Endothelial cell of umbilical vein (primary cell): ENCODE measurements at regions not wholly inside any gene's neighbourhood (a gene's known extent, or its start where the extent isn't known, plus 50 kb on each side); places are given as distances from the start of the nearest gene placed in this dataset.

ENCODE experiments used
- BruUV-seq: library from RNA; stranded (reverse); fragments of 400-500 nt; replicated peaks from 2 replicates; lab custom pipeline; 2021; lab: Mats Ljungman, UMichigan
- CTCF ChIA-PET: fragments of 300-600, 350-600 bp; sonication (Branson Sonifier 250); formaldehyde crosslinking; loops from one replicate; lab custom pipeline; 2021; ENCODE audit warnings: antibody characterized with exemption, inconsistent platforms; lab: Charles Lee
- POLR2A ChIA-PET: fragments of 300-600, 350-600 bp; sonication (Branson Sonifier 250); formaldehyde crosslinking; loops from one replicate; lab custom pipeline; 2021; ENCODE audit warnings: antibody characterized with exemption, inconsistent platforms; lab: Charles Lee
- DNase-seq: peaks from one replicate; pipeline ENCODE4 v3.0.0-alpha.2; 2011; ENCODE audit warnings: low read depth, low spot score
- FAIRE-seq: peaks from 2 replicates; lab custom pipeline; 2011; peaks lifted over from hg19 to GRCh38; lab: Jason Lieb, UNC
- H2AFZ ChIP-seq: 2 replicates; pipeline ENCODE4 v1.6.0; 2012; ENCODE audit warnings: low read depth, low read length, control low read depth, inconsistent platforms
- H3K27ac ChIP-seq: 2 replicates; pipeline ENCODE4 v1.5.1; 2011; ENCODE audit warnings: low read depth, mild to moderate bottlenecking, control low read depth, low read length, moderate library complexity; ENCODE audit not compliant: insufficient read depth
- H3K27me3 ChIP-seq, 2 experiments: 2 replicates each; pipeline versions ENCODE4 v1.6.0 to v1.6.1; 2011; ENCODE audit warnings: low read length in 2 of 2, mixed read lengths in 1 of 2; ENCODE audit not compliant: control insufficient read depth in 2 of 2, insufficient read depth in 2 of 2
- H3K36me3 ChIP-seq, 2 experiments: 2 replicates in 1 of 2; 3 replicates in 1 of 2; pipeline ENCODE4 v1.5.1; 2011; ENCODE audit warnings: low read length in 2 of 2, mild to moderate bottlenecking in 1 of 2, moderate library complexity in 1 of 2; ENCODE audit not compliant: control insufficient read depth in 2 of 2, insufficient read depth in 2 of 2; ENCODE audit errors: extremely low read depth in 1 of 2
- H3K4me1 ChIP-seq: 3 replicates; pipeline ENCODE4 v1.5.1; 2011; ENCODE audit warnings: mild to moderate bottlenecking, low read length; ENCODE audit not compliant: control insufficient read depth, insufficient read depth; ENCODE audit errors: extremely low read depth
- H3K4me2 ChIP-seq: 2 replicates; pipeline ENCODE4 v1.6.1; 2011; ENCODE audit warnings: low read length, control low read depth, mixed read lengths; ENCODE audit not compliant: insufficient read depth
- H3K4me3 ChIP-seq, 3 experiments: fragments of 200-600 bp in 1 of 3; sonication (generic), shearing (Covaris generic) in 1 of 3; replicated peaks in 1 of 3; 2 replicates each; pipeline ENCODE4 v1.5.1; 2011 to 2016; ENCODE audit warnings: control low read depth in 3 of 3, low read length in 3 of 3, mild to moderate bottlenecking in 2 of 3, inconsistent platforms in 1 of 3, low read depth in 1 of 3, moderate library complexity in 1 of 3; ENCODE audit not compliant: insufficient read depth in 1 of 3
- H3K79me2 ChIP-seq: 2 replicates; pipeline ENCODE4 v1.6.0; 2012; ENCODE audit warnings: low read length, inconsistent platforms; ENCODE audit not compliant: control insufficient read depth, insufficient read depth
- H3K9ac ChIP-seq: replicated peaks from 2 replicates; pipeline ENCODE3; 2011; ENCODE audit warnings: low read length, control low read depth; ENCODE audit not compliant: insufficient read depth; ENCODE audit errors: extremely low read depth
- H3K9me1 ChIP-seq: replicated peaks from 3 replicates; pipeline ENCODE4 v1.6.0; 2011; ENCODE audit warnings: mild to moderate bottlenecking, low read length; ENCODE audit not compliant: control insufficient read depth, insufficient read depth; ENCODE audit errors: extremely low read depth
- H3K9me3 ChIP-seq: replicated peaks from 2 replicates; pipeline ENCODE4 v1.5.1; 2012; ENCODE audit warnings: low read length, inconsistent platforms; ENCODE audit not compliant: control insufficient read depth, insufficient read depth
- H4K20me1 ChIP-seq: replicated peaks from 2 replicates; pipeline ENCODE3; 2011; ENCODE audit warnings: mild to moderate bottlenecking, low read length; ENCODE audit not compliant: control insufficient read depth, insufficient read depth; ENCODE audit errors: extremely low read depth
- CTCF ChIP-seq, 2 donors: IDR thresholded peaks; 1 replicate in 1 of 2; 2 replicates in 1 of 2; pipeline ENCODE4 v1.5.1; 2011; ENCODE audit warnings: low read length in 2 of 2, mild to moderate bottlenecking in 2 of 2, moderate library complexity in 2 of 2, control low read depth in 1 of 2, inconsistent platforms in 1 of 2, low read depth in 1 of 2; ENCODE audit not compliant: insufficient read depth in 1 of 2; ENCODE audit errors: extremely low read depth in 1 of 2
- EZH2 ChIP-seq: IDR thresholded peaks from 2 replicates; pipeline ENCODE4 v1.6.1; 2012; ENCODE audit warnings: borderline replicate concordance, low read depth, mild to moderate bottlenecking, moderate library complexity, low read length, inconsistent platforms; ENCODE audit not compliant: severe bottlenecking
- FOS ChIP-seq: IDR thresholded peaks from 2 replicates; pipeline ENCODE4 v1.6.1; 2011; ENCODE audit warnings: mild to moderate bottlenecking, low read length, moderate library complexity, borderline replicate concordance; ENCODE audit not compliant: insufficient read depth
- GATA2 ChIP-seq: IDR thresholded peaks from 2 replicates; pipeline ENCODE4 v1.7.0; 2011; ENCODE audit warnings: low read depth, mild to moderate bottlenecking, moderate library complexity, mixed read lengths, low read length; ENCODE audit not compliant: insufficient read length, insufficient read depth
- JUN ChIP-seq: IDR thresholded peaks from 2 replicates; pipeline ENCODE4 v1.6.1; 2011; ENCODE audit warnings: borderline replicate concordance, low read depth; ENCODE audit not compliant: insufficient read length, insufficient read depth
- MYC ChIP-seq: IDR thresholded peaks from one replicate; pipeline ENCODE4 v1.6.1; 2011; ENCODE audit warnings: mild to moderate bottlenecking, low read depth, low read length
- POLR2A ChIP-seq: IDR thresholded peaks from 2 replicates; pipeline ENCODE4 v1.6.1; 2012; ENCODE audit warnings: low read depth, mild to moderate bottlenecking, control low read depth, low read length
- POLR2AphosphoS5 ChIP-seq: IDR thresholded peaks from 2 replicates; pipeline ENCODE4 v1.6.1; 2012; ENCODE audit warnings: low read depth, mild to moderate bottlenecking, control low read depth, low read length, moderate library complexity; ENCODE audit not compliant: insufficient read depth
- dilution Hi-C: fragments of 300-500 bp; cut with MboI; formaldehyde crosslinking; loops from one replicate; pipeline ENCODE4 v1.15.0; 2019; ENCODE audit warnings: low sequenced_read_pairs; ENCODE audit not compliant: extremely low pct_ligation_motif_present
- intact Hi-C: fragments of 100-400 bp; cut with micrococcal nuclease; formaldehyde crosslinking; loops from one replicate; pipeline ENCODE4 v1.10.0; 2022
- TF ChIP-seq, protein P1 (sequence below): IDR thresholded peaks from 2 replicates; pipeline ENCODE4 v1.6.1; 2011; ENCODE audit not compliant: insufficient read depth, insufficient read length

DNA sequence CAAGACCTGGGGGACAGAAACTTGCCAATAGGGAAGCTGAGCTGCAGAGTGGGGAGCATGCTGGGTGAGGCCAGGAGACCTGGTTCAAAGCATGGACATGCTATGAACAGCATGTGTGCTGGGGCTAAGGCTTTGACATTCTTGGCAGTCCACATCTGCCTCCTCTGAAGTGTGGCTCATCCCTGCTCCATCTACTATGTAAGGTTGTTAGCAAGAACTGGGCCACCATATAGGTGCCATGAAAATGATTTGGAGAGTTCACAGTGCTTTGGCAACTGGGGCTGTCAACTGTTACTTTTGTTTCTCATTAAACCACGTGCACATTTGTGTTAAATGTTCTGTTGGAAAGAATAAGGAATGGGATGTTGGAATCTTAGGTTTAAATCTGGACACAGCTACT, 311.1 kb downstream of the CDC5L start:
- no peak overlapping the region for H3K9ac ChIP-seq
- TF ChIP-seq FOS (no peak), GATA2 (no peak), CTCF (IDR thresholded peaks at IDR 0.05; ENCODE audit: extremely low read depth in 1 of 2, insufficient read depth in 1 of 2, low read depth in 1 of 2, low read length in 2 of 2) (no peak), MYC (no peak), POLR2AphosphoS5 (no peak), POLR2A (no peak), EZH2 (no peak), JUN (no peak)
- TF ChIP-seq, protein P1, sequence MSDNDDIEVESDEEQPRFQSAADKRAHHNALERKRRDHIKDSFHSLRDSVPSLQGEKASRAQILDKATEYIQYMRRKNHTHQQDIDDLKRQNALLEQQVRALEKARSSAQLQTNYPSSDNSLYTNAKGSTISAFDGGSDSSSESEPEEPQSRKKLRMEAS = no peak
- no peak overlapping the region for H2AFZ ChIP-seq
- no peaks in the 10 kb centered on the region for H3K36me3 ChIP-seq
- DNase-seq = no peak
- H3K27me3 ChIP-seq = no peaks in the 10 kb centered on the region
- POLR2A ChIA-PET = no interaction called here
- H3K79me2 ChIP-seq = no peaks in the 10 kb centered on the region
- no peaks in the 10 kb centered on the region for H3K9me3 ChIP-seq
- no peaks in the 10 kb centered on the region for H3K4me1 ChIP-seq
- H3K4me3 ChIP-seq = no peak overlapping the region
- FAIRE-seq = no peak
- intact Hi-C loops = no loop called here
- H4K20me1 ChIP-seq = no peaks in the 10 kb centered on the region
- H3K9me1 ChIP-seq = no peaks in the 10 kb centered on the region
- BruUV-seq = no TSS peak
- CTCF ChIA-PET = no interaction called here
- dilution Hi-C loops = no loop called here
- no peak overlapping the region for H3K27ac ChIP-seq
- no peak overlapping the region for H3K4me2 ChIP-seq
